IMR-90 (cell line): ENCODE measurements at regions not wholly inside any gene's neighbourhood (a gene's known extent, or its start where the extent isn't known, plus 50 kb on each side); places are given as distances from the start of the nearest gene placed in this dataset.

ENCODE experiments used
- ATAC-seq: fragments of 200-7000 bp; cut with Tn5 transposase; 2 replicates; pipeline ENCODE4 v1.9.1; 2020; ENCODE audit warnings: low read depth, mild to moderate bottlenecking, moderate library complexity
- BruUV-seq: library from RNA; stranded (reverse); fragments of 400-500 nt; replicated peaks from 2 replicates; lab custom pipeline; 2021; lab: Mats Ljungman, UMichigan
- CTCF ChIA-PET: fragments of 300-600 bp; formaldehyde crosslinking; extraction: SDS; loops from one replicate; lab custom pipeline; 2021; ENCODE audit warnings: antibody characterized with exemption; lab: Yijun Ruan, JAX
- POLR2A ChIA-PET: fragments of 300-600 bp; sonication (Branson Sonifier 250); formaldehyde crosslinking; loops from one replicate; lab custom pipeline; 2022; ENCODE audit warnings: antibody characterized with exemption; ENCODE audit not compliant: unreplicated experiment; lab: Charles Lee
- DNase-seq: peaks from one replicate; pipeline ENCODE4 v3.0.0; 2013
- H2AFZ ChIP-seq: replicated peaks from 2 replicates; pipeline ENCODE3; 2013; ENCODE audit warnings: low read length, mild to moderate bottlenecking; ENCODE audit not compliant: poor library complexity
- H2AK5ac ChIP-seq: 2 replicates; pipeline ENCODE4 v1.6.1; 2013; ENCODE audit warnings: low read depth, low read length, inconsistent platforms
- H2AK9ac ChIP-seq: replicated peaks from 2 replicates; pipeline ENCODE3; 2013; ENCODE audit warnings: mild to moderate bottlenecking, low read depth, low read length, moderate library complexity; ENCODE audit not compliant: poor library complexity
- H2BK120ac ChIP-seq: 2 replicates; pipeline ENCODE4 v1.6.1; 2013; ENCODE audit warnings: low read depth, low read length, inconsistent platforms
- H2BK15ac ChIP-seq: 3 replicates; pipeline ENCODE4 v1.6.1; 2013; ENCODE audit warnings: low read depth, low read length, inconsistent platforms
- H2BK20ac ChIP-seq: 2 replicates; pipeline ENCODE4 v1.6.1; 2013; ENCODE audit warnings: low read depth, mild to moderate bottlenecking, inconsistent platforms, low read length, moderate library complexity
- H2BK5ac ChIP-seq: 2 replicates; pipeline ENCODE4 v1.6.1; 2013; ENCODE audit warnings: mild to moderate bottlenecking, low read depth, low read length, inconsistent platforms; ENCODE audit not compliant: poor library complexity, severe bottlenecking
- H3K14ac ChIP-seq: replicated peaks from 2 replicates; pipeline ENCODE4 v1.6.1; 2013; ENCODE audit warnings: low read depth, low read length, inconsistent platforms
- H3K18ac ChIP-seq: 2 replicates; pipeline ENCODE4 v1.6.1; 2013; ENCODE audit warnings: low read depth, low read length, control low read depth
- H3K23ac ChIP-seq: 2 replicates; pipeline ENCODE4 v1.6.1; 2013; ENCODE audit warnings: low read depth, low read length, inconsistent platforms
- H3K27ac ChIP-seq: 2 replicates; pipeline ENCODE4 v1.5.1; 2013; ENCODE audit warnings: mild to moderate bottlenecking, control low read depth, low read length; ENCODE audit not compliant: insufficient read depth
- H3K27me3 ChIP-seq: 2 replicates; pipeline ENCODE4 v1.6.1; 2013; ENCODE audit warnings: low read length; ENCODE audit not compliant: control insufficient read depth, insufficient read depth
- H3K36me3 ChIP-seq: 2 replicates; pipeline ENCODE4 v1.6.1; 2013; ENCODE audit warnings: low read length, mixed read lengths; ENCODE audit not compliant: control insufficient read depth, insufficient read depth
- H3K4ac ChIP-seq: 2 replicates; pipeline ENCODE4 v1.6.1; 2013; ENCODE audit warnings: low read depth, low read length, inconsistent platforms
- H3K4me1 ChIP-seq: 2 replicates; pipeline ENCODE4 v1.6.1; 2013; ENCODE audit warnings: low read length, mixed read lengths; ENCODE audit not compliant: control insufficient read depth, insufficient read depth
- H3K4me2 ChIP-seq: 2 replicates; pipeline ENCODE4 v1.6.1; 2013; ENCODE audit warnings: low read depth, mild to moderate bottlenecking, control low read depth, low read length, moderate library complexity
- H3K4me3 ChIP-seq: 2 replicates; pipeline ENCODE4 v1.5.1; 2013; ENCODE audit warnings: low read depth, mild to moderate bottlenecking, control low read depth, low read length, moderate library complexity; ENCODE audit not compliant: insufficient read depth
- H3K56ac ChIP-seq: 2 replicates; pipeline ENCODE4 v1.6.1; 2013; ENCODE audit warnings: low read length, inconsistent platforms; ENCODE audit not compliant: insufficient read depth; ENCODE audit errors: extremely low read depth
- H3K79me1 ChIP-seq, 2 experiments: 2 replicates each; pipeline ENCODE4 v1.6.1; 2013; ENCODE audit warnings: low read length in 2 of 2, inconsistent platforms in 1 of 2, low read depth in 1 of 2
- H3K9ac ChIP-seq: 2 replicates; pipeline ENCODE4 v1.6.1; 2013; ENCODE audit warnings: low read depth, low read length, control low read depth
- H3K9me1 ChIP-seq: 2 replicates; pipeline ENCODE4 v1.6.1; 2013; ENCODE audit warnings: low read length, inconsistent platforms; ENCODE audit not compliant: insufficient read depth
- H3K9me3 ChIP-seq: 2 replicates; pipeline ENCODE4 v1.6.1; 2013; ENCODE audit warnings: low read length; ENCODE audit not compliant: control insufficient read depth, insufficient read depth
- H4K20me1 ChIP-seq: 2 replicates; pipeline ENCODE4 v1.6.1; 2013; ENCODE audit warnings: low read length, inconsistent platforms; ENCODE audit not compliant: insufficient read depth
- H4K5ac ChIP-seq: 2 replicates; pipeline ENCODE4 v1.6.1; 2013; ENCODE audit warnings: mild to moderate bottlenecking, low read depth, low read length, control low read depth
- H4K8ac ChIP-seq, 2 experiments: 2 replicates each; pipeline ENCODE4 v1.6.1; 2013; ENCODE audit warnings: low read depth in 2 of 2, low read length in 2 of 2, control low read depth in 1 of 2, inconsistent platforms in 1 of 2
- H4K91ac ChIP-seq: 2 replicates; pipeline ENCODE4 v1.6.1; 2013; ENCODE audit warnings: low read depth, low read length, inconsistent platforms; ENCODE audit not compliant: insufficient read depth
- BHLHE40 ChIP-seq: fragments of 150-350 bp; IDR thresholded peaks from 2 replicates; pipeline ENCODE4 v1.6.1; 2016; ENCODE audit warnings: mild to moderate bottlenecking, low read depth, low read length
- ELK1 ChIP-seq: fragments of 150-350 bp; IDR thresholded peaks from 2 replicates; pipeline ENCODE4 v1.6.1; 2016; ENCODE audit warnings: low read depth, mild to moderate bottlenecking, low read length, moderate library complexity, borderline replicate concordance
- FOS ChIP-seq: fragments of 150-350 bp; IDR thresholded peaks from 2 replicates; pipeline ENCODE4 v1.6.1; 2016; ENCODE audit warnings: low read depth, low read length
- MAZ ChIP-seq: IDR thresholded peaks from 2 replicates; pipeline ENCODE4 v1.6.1; 2012; ENCODE audit warnings: low read depth, mild to moderate bottlenecking, low read length, improper control_type of control experiment, moderate library complexity, borderline replicate concordance
- RAD21 ChIP-seq: IDR thresholded peaks from 2 replicates; pipeline ENCODE4 v1.6.1; 2012; ENCODE audit warnings: low read length, improper control_type of control experiment
- RFX5 ChIP-seq: IDR thresholded peaks from 2 replicates; pipeline ENCODE4 v1.8.0; 2012; ENCODE audit warnings: low read depth, mild to moderate bottlenecking, low read length, moderate library complexity
- WGBS, 2 experiments: methylation state at CpG; one replicate each; pipeline versions ENCODE4 v1.1.5 to v1.1.7; 2013; ENCODE audit warnings: missing lambda C conversion rate in 2 of 2; ENCODE audit not compliant: insufficient read length in 1 of 2; ENCODE audit errors: extremely low coverage in 2 of 2; 5-methylcytosine and 5-hydroxymethylcytosine counted together
- dilution Hi-C: fragments of 300-500 bp; cut with HindIII; formaldehyde crosslinking; loops from one replicate; pipeline ENCODE4 v1.14.3; 2018; ENCODE audit warnings: low sequenced_read_pairs; ENCODE audit not compliant: unreplicated experiment
- in situ Hi-C: fragments of 300-500 bp; cut with MboI; formaldehyde crosslinking; loops from 3 replicates; pipeline ENCODE4 v1.14.3; 2019; ENCODE audit warnings: low sequenced_read_pairs, inconsistent platforms, mixed read lengths
- intact Hi-C: fragments of 100-400 bp; cut with micrococcal nuclease; formaldehyde crosslinking; loops from 2 replicates; pipeline ENCODE4 v1.10.0; 2022
- TF ChIP-seq, protein P1 (sequence below): conservative IDR thresholded peaks from 2 replicates; pipeline ENCODE4 v1.5.1; 2012; ENCODE audit warnings: mild to moderate bottlenecking, low read depth, low read length, improper control_type of control experiment
- TF ChIP-seq, protein P2 (sequence below): fragments of 150-350 bp; IDR thresholded peaks from 2 replicates; pipeline ENCODE4 v1.6.1; 2017; ENCODE audit warnings: mild to moderate bottlenecking, antibody characterized with exemption, low read length, low read depth

GRCh38 chr5:3059488-3059887 is 308.0 kb upstream of the IRX2 start:
- Histone ChIP-seq H4K5ac (no peak overlapping the region), H3K9me1 (no peaks in the 10 kb centered on the region), H4K8ac (no peak overlapping the region), H2BK120ac (no peak overlapping the region), H3K14ac (no peak overlapping the region), H3K4ac (no peak overlapping the region), H2AK9ac (no peak overlapping the region), H3K4me2 (no peak overlapping the region), H3K9me3 (peaks cover 36% of the 10 kb centered on the region), H3K4me1 (no peaks in the 10 kb centered on the region), H2BK20ac (no peak overlapping the region), H3K23ac (no peak overlapping the region), H3K27me3 (no peaks in the 10 kb centered on the region), H2BK15ac (no peak overlapping the region), H3K9ac (no peak overlapping the region), H3K27ac (no peak overlapping the region), H3K79me1 (no peaks in the 10 kb centered on the region), H4K20me1 (no peaks in the 10 kb centered on the region), H3K18ac (no peak overlapping the region), H3K36me3 (no peaks in the 10 kb centered on the region), H2AFZ (no peak overlapping the region), H2BK5ac (no peak overlapping the region), H3K56ac (no peak overlapping the region), H2AK5ac (no peak overlapping the region), H3K4me3 (no peak overlapping the region), H4K91ac (no peak overlapping the region)
- in situ Hi-C loops (no loop called here), dilution Hi-C loops (no loop called here), intact Hi-C loops (no loop called here)
- ATAC-seq (no peak), DNase-seq (no peak)
- CTCF ChIA-PET = no interaction called here
- POLR2A ChIA-PET = no interaction called here
- no TSS peak for BruUV-seq
- WGBS, 2 experiments = 50% methylated on average over 5 of the region's 9 CpGs; no CpG with 5 or more reads in 1 of the 2 experiments
- TF ChIP-seq ELK1 (no peak), BHLHE40 (no peak), FOS (no peak), MAZ (no peak), RFX5 (no peak), RAD21 (no peak)
- TF ChIP-seq, protein P1, sequence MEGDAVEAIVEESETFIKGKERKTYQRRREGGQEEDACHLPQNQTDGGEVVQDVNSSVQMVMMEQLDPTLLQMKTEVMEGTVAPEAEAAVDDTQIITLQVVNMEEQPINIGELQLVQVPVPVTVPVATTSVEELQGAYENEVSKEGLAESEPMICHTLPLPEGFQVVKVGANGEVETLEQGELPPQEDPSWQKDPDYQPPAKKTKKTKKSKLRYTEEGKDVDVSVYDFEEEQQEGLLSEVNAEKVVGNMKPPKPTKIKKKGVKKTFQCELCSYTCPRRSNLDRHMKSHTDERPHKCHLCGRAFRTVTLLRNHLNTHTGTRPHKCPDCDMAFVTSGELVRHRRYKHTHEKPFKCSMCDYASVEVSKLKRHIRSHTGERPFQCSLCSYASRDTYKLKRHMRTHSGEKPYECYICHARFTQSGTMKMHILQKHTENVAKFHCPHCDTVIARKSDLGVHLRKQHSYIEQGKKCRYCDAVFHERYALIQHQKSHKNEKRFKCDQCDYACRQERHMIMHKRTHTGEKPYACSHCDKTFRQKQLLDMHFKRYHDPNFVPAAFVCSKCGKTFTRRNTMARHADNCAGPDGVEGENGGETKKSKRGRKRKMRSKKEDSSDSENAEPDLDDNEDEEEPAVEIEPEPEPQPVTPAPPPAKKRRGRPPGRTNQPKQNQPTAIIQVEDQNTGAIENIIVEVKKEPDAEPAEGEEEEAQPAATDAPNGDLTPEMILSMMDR = no peak
- TF ChIP-seq, protein P2, sequence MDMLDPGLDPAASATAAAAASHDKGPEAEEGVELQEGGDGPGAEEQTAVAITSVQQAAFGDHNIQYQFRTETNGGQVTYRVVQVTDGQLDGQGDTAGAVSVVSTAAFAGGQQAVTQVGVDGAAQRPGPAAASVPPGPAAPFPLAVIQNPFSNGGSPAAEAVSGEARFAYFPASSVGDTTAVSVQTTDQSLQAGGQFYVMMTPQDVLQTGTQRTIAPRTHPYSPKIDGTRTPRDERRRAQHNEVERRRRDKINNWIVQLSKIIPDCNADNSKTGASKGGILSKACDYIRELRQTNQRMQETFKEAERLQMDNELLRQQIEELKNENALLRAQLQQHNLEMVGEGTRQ = no peak
